ENCODE measurements at regions not wholly inside any gene's neighbourhood (a gene's known extent, or its start where the extent isn't known, plus 50 kb on each side); places are given as distances from the start of the nearest gene placed in this dataset.

GRCh38 chr5:170441393-170441784, 52.2 kb upstream of the KCNMB1 start:
- Histone ChIP-seq H3K4me3 (no peak overlapping the region), H3K9me3 (ENCODE audit: low read depth) (no peaks in the 10 kb centered on the region), H3K27me3 (no peaks in the 10 kb centered on the region), H3K36me3 (no peaks in the 10 kb centered on the region), H3K4me1 (ENCODE audit: low read depth) (no peaks in the 10 kb centered on the region), H3K27ac (no peak overlapping the region)
- TF ChIP-seq CTCF (IDR thresholded peaks at IDR 0.05; ENCODE audit: low read depth, low read length) = no peak
- DNase-seq (ENCODE audit: low read depth in 1 of 2, low spot score in 1 of 2) = no peak

GRCh38 chr5:170440771-170441392, 51.7 kb upstream of the KCNMB1 start:
- no peak overlapping the region for H3K27ac ChIP-seq
- TF ChIP-seq CTCF (IDR thresholded peaks at IDR 0.05; ENCODE audit: low read depth, low read length) = no peak

GRCh38 chr5:170439944-170440269, 50.7 kb upstream of the KCNMB1 start:
- Histone ChIP-seq H3K36me3 (no peaks in the 10 kb centered on the region), H3K27ac (no peak overlapping the region), H3K4me1 (ENCODE audit: low read depth) (no peaks in the 10 kb centered on the region), H3K4me3 (no peak overlapping the region), H3K9me3 (ENCODE audit: low read depth) (no peaks in the 10 kb centered on the region), H3K27me3 (no peaks in the 10 kb centered on the region)
- no peak for DNase-seq (ENCODE audit: low read depth in 1 of 2, low spot score in 1 of 2)
- TF ChIP-seq CTCF (IDR thresholded peaks at IDR 0.05; ENCODE audit: low read depth, low read length) = no peak

More at GRCh38 chr5:170440771-170441392, 51.7 kb upstream of the KCNMB1 start:
- Histone ChIP-seq H3K27me3 (no peaks in the 10 kb centered on the region), H3K9me3 (ENCODE audit: low read depth) (no peaks in the 10 kb centered on the region), H3K4me3 (no peak overlapping the region), H3K36me3 (no peaks in the 10 kb centered on the region), H3K4me1 (ENCODE audit: low read depth) (no peaks in the 10 kb centered on the region)
- no peak for DNase-seq (ENCODE audit: low read depth in 1 of 2, low spot score in 1 of 2)

GRCh38 chr5:170439223-170439943, 50.2 kb upstream of the KCNMB1 start:
- TF ChIP-seq CTCF (IDR thresholded peaks at IDR 0.05; ENCODE audit: low read depth, low read length) = no peak
- H3K4me1 ChIP-seq (ENCODE audit: low read depth) = no peaks in the 10 kb centered on the region
- H3K4me3 ChIP-seq = no peak overlapping the region
- DNase-seq (ENCODE audit: low read depth in 1 of 2, low spot score in 1 of 2) = no peak
- H3K36me3 ChIP-seq = no peaks in the 10 kb centered on the region
- no peaks in the 10 kb centered on the region for H3K9me3 ChIP-seq (ENCODE audit: low read depth)
- no peak overlapping the region for H3K27ac ChIP-seq
- H3K27me3 ChIP-seq = no peaks in the 10 kb centered on the region

All from cardiac muscle cell (in vitro differentiated cells and primary cell).